A673 (cell line): ENCODE measurements at regions not wholly inside any gene's neighbourhood (a gene's known extent, or its start where the extent isn't known, plus 50 kb on each side); places are given as distances from the start of the nearest gene placed in this dataset.
"Not testable (repeated sequence)": the region's sequence is repeated elsewhere in the genome, so short reads cannot be mapped to it uniquely, and the experiment has no call there.

ENCODE experiments used
- BruUV-seq: library from RNA; stranded (reverse); fragments of 400-500 nt; replicated peaks from 2 replicates; lab custom pipeline; 2021; lab: Mats Ljungman, UMichigan
- CTCF ChIA-PET: fragments of 300-600 bp; sonication (Branson Sonifier 250); formaldehyde crosslinking; loops from one replicate; lab custom pipeline; 2022; ENCODE audit warnings: antibody characterized with exemption; lab: Charles Lee
- POLR2A ChIA-PET: fragments of 300-600 bp; sonication (Branson Sonifier 250); formaldehyde crosslinking; loops from one replicate; lab custom pipeline; 2022; ENCODE audit warnings: antibody characterized with exemption; ENCODE audit not compliant: low non-redundant PET; lab: Charles Lee
- DNase-seq: peaks from one replicate; pipeline ENCODE4 v3.0.0-alpha.2; 2015; ENCODE audit warnings: low spot score
- H3K27ac ChIP-seq: fragments of 200-600 bp; sonication (generic); 2 replicates; pipeline ENCODE4 v1.5.1; 2016; ENCODE audit warnings: mixed run types, low read depth, mild to moderate bottlenecking, mixed read lengths, antibody characterized with exemption, low read length; ENCODE audit not compliant: poor library complexity, severe bottlenecking
- H3K27me3 ChIP-seq: fragments of 200-600 bp; sonication (generic); replicated peaks from 2 replicates; pipeline ENCODE4 v1.6.1; 2017; ENCODE audit warnings: mixed run types, low read depth, mild to moderate bottlenecking, mixed read lengths, antibody characterized with exemption, low read length; ENCODE audit not compliant: insufficient read depth, poor library complexity
- H3K36me3 ChIP-seq: fragments of 200-600 bp; sonication (generic); 2 replicates; pipeline ENCODE4 v1.6.1; 2016; ENCODE audit warnings: mixed run types, mild to moderate bottlenecking, mixed read lengths, antibody characterized with exemption, low read length; ENCODE audit not compliant: insufficient read depth, poor library complexity, severe bottlenecking
- H3K4me1 ChIP-seq: fragments of 200-600 bp; sonication (generic); 2 replicates; pipeline ENCODE4 v1.6.1; 2017; ENCODE audit warnings: mixed run types, mild to moderate bottlenecking, mixed read lengths, antibody characterized with exemption, low read length; ENCODE audit not compliant: insufficient read depth, poor library complexity, severe bottlenecking
- H3K4me3 ChIP-seq: fragments of 200-600 bp; sonication (generic); 2 replicates; pipeline ENCODE4 v1.5.1; 2016; ENCODE audit warnings: low read depth, mixed run types, mild to moderate bottlenecking, mixed read lengths, low read length; ENCODE audit not compliant: poor library complexity, severe bottlenecking
- H3K9me3 ChIP-seq: fragments of 200-600 bp; sonication (generic); 2 replicates; pipeline ENCODE4 v1.6.1; 2016; ENCODE audit warnings: mixed run types, low read depth, mild to moderate bottlenecking, mixed read lengths, antibody characterized with exemption, low read length; ENCODE audit not compliant: poor library complexity, severe bottlenecking
- CTCF ChIP-seq: fragments of 300-800, 200-600 bp; sonication (generic); conservative IDR thresholded peaks from 2 replicates; pipeline ENCODE4 v1.5.1; 2017; ENCODE audit warnings: low read depth, mild to moderate bottlenecking, antibody characterized with exemption, low read length, moderate library complexity, mixed read lengths
- EZH2 ChIP-seq: fragments of 200-600 bp; sonication (generic); IDR thresholded peaks from 2 replicates; pipeline ENCODE4 v1.6.1; 2017; ENCODE audit warnings: borderline replicate concordance, low read depth, mild to moderate bottlenecking, mixed read lengths, antibody characterized with exemption, low read length; ENCODE audit not compliant: poor library complexity, severe bottlenecking
- intact Hi-C: fragments of 100-400 bp; cut with micrococcal nuclease; formaldehyde crosslinking; loops from one replicate; pipeline ENCODE4 v1.10.0; 2022; ENCODE audit not compliant: unreplicated experiment

- DNase-seq, result no peak
- Histone ChIP-seq H3K4me3 (no peak overlapping the region), H3K4me1 (no peaks in the 10 kb centered on the region), H3K36me3 (no peaks in the 10 kb centered on the region), H3K27ac (no peak overlapping the region), H3K27me3 (no peaks in the 10 kb centered on the region), H3K9me3 (no peaks in the 10 kb centered on the region)
- BruUV-seq, result no TSS peak
- intact Hi-C loops, result no loop called here
- CTCF ChIA-PET, result no interaction called here
- POLR2A ChIA-PET, result no interaction called here
- TF ChIP-seq CTCF (no peak), EZH2 (no peak)
Observed at GRCh38 chr6:85002847-85003246, 238.4 kb upstream of the TBX18 start.

GRCh38 chr6:85000001-85000400, 235.6 kb upstream of the TBX18 start:
- intact Hi-C loops, result no loop called here

GRCh38 chr6:84998223-84998622, 233.8 kb upstream of the TBX18 start:
- CTCF ChIA-PET, result no interaction called here
- Histone ChIP-seq H3K4me1 (no peaks in the 10 kb centered on the region), H3K27ac (no peak overlapping the region), H3K9me3 (no peaks in the 10 kb centered on the region), H3K4me3 (no peak overlapping the region), H3K36me3 (no peaks in the 10 kb centered on the region), H3K27me3 (no peaks in the 10 kb centered on the region)
- TF ChIP-seq CTCF (no peak), EZH2 (no peak)
- intact Hi-C loops, result no loop called here
- no peak for DNase-seq
- POLR2A ChIA-PET, result no interaction called here
- BruUV-seq, result no TSS peak

More at GRCh38 chr6:85000001-85000400, 235.6 kb upstream of the TBX18 start:
- no peak overlapping the region for H3K4me3 ChIP-seq
- no peaks in the 10 kb centered on the region for H3K27me3 ChIP-seq
- H3K9me3 ChIP-seq, result no peaks in the 10 kb centered on the region
- ChIA-PET CTCF (no interaction called here), POLR2A (no interaction called here)
- H3K36me3 ChIP-seq, result no peaks in the 10 kb centered on the region
- no peak overlapping the region for H3K27ac ChIP-seq
- no TSS peak for BruUV-seq
- DNase-seq, result no peak
- no peaks in the 10 kb centered on the region for H3K4me1 ChIP-seq
- no peak for TF ChIP-seq EZH2
- TF ChIP-seq CTCF, result no peak

- H3K27me3 ChIP-seq, H3K4me1 ChIP-seq, H3K4me3 ChIP-seq, CTCF ChIA-PET, BruUV-seq, H3K36me3 ChIP-seq, H3K9me3 ChIP-seq, DNase-seq, POLR2A ChIA-PET, intact Hi-C loops, H3K27ac ChIP-seq: not testable (repeated sequence)
Observed at GRCh38 chr6:84988766-84989165, 224.4 kb upstream of the TBX18 start.

- H3K36me3 ChIP-seq, BruUV-seq, H3K4me1 ChIP-seq, POLR2A ChIA-PET, intact Hi-C loops, DNase-seq, CTCF ChIA-PET, H3K4me3 ChIP-seq, H3K9me3 ChIP-seq, H3K27me3 ChIP-seq, H3K27ac ChIP-seq: not testable (repeated sequence)
Observed at GRCh38 chr6:84985490-84985889, 221.1 kb upstream of the TBX18 start.
